Kidney (tissue), 13 donors: ENCODE measurements at regions not wholly inside any gene's neighbourhood (a gene's known extent, or its start where the extent isn't known, plus 50 kb on each side); places are given as distances from the start of the nearest gene placed in this dataset.

Experiments
- DNase-seq, 5 donors: peaks; one replicate each; pipeline ENCODE4 v3.0.0-alpha.2; 2013 to 2020
- FAIRE-seq: peaks from 2 replicates; lab custom pipeline; 2012; peaks lifted over from hg19 to GRCh38; lab: Jason Lieb, UNC
- H3K27ac ChIP-seq, 2 donors: one replicate each; pipeline ENCODE4 v1.7.0; 2013; ENCODE audit warnings: low read depth in 2 of 2, low read length in 2 of 2, inconsistent platforms in 1 of 2
- H3K27me3 ChIP-seq: one replicate; pipeline ENCODE4 v1.7.1; 2013; ENCODE audit warnings: low read length, inconsistent platforms; ENCODE audit not compliant: control insufficient read depth, insufficient read depth
- H3K36me3 ChIP-seq, 3 donors: one replicate each; pipeline versions ENCODE4 v1.7.0 to v1.7.1; 2013; ENCODE audit warnings: low read length in 3 of 3, control low read depth in 1 of 3, inconsistent platforms in 1 of 3; ENCODE audit not compliant: insufficient read depth in 3 of 3, control insufficient read depth in 2 of 3
- H3K4me1 ChIP-seq, 3 donors: one replicate each; pipeline versions ENCODE4 v1.7.0 to v1.7.1; 2013; ENCODE audit warnings: low read length in 3 of 3, inconsistent platforms in 1 of 3, low read depth in 1 of 3; ENCODE audit not compliant: control insufficient read depth in 2 of 3, insufficient read depth in 2 of 3
- H3K4me3 ChIP-seq, 3 donors: one replicate each; pipeline versions ENCODE4 v1.7.0 to v1.8.1; 2013; ENCODE audit warnings: low read length in 3 of 3, control low read depth in 1 of 3, inconsistent platforms in 1 of 3
- H3K9ac ChIP-seq, 3 donors: one replicate each; pipeline versions ENCODE4 v1.7.0 to v1.7.1; 2013; ENCODE audit warnings: low read length in 3 of 3, control low read depth in 1 of 3, inconsistent platforms in 1 of 3
- H3K9me3 ChIP-seq, 3 donors: one replicate each; pipeline versions ENCODE4 v1.7.0 to v1.7.1; 2013; ENCODE audit warnings: low read length in 3 of 3, control low read depth in 1 of 3, inconsistent platforms in 1 of 3; ENCODE audit not compliant: control insufficient read depth in 2 of 3, insufficient read depth in 1 of 3
- CTCF ChIP-seq: IDR thresholded peaks from 3 replicates; pipeline ENCODE4 v1.5.1; 2012; ENCODE audit warnings: mild to moderate bottlenecking, moderate library complexity, borderline replicate concordance; ENCODE audit not compliant: insufficient read depth; ENCODE audit errors: extremely low read depth
- intact Hi-C: fragments of 100-400 bp; cut with DNase I; formaldehyde crosslinking; loops from one replicate; pipeline ENCODE4 v1.11.1; 2022
- donor health status: control.
- donor health status: control.
- donor health status: control.
- donor health status: control.
- donor health status: control.
- donor health status: DM: yes; HTN: yes; CAD: no.
- donor health status: Normal renal cell carcinoma (clear cell type).

GRCh38 chr4:123060039-123060770, 137.8 kb upstream of the NUDT6 start:
- DNase-seq = no peak
- no peak for FAIRE-seq
- no peak for TF ChIP-seq CTCF
- Histone ChIP-seq H3K9me3 (no peaks in the 10 kb centered on the region), H3K27me3 (no peaks in the 10 kb centered on the region), H3K4me3 (no peak overlapping the region), H3K27ac (no peak overlapping the region), H3K36me3 (no peaks in the 10 kb centered on the region), H3K4me1 (no peaks in the 10 kb centered on the region), H3K9ac (no peak overlapping the region)
- intact Hi-C loops = no loop called here

- Histone ChIP-seq H3K9ac (no peak overlapping the region), H3K27ac (no peak overlapping the region), H3K4me3 (no peak overlapping the region), H3K27me3 (no peaks in the 10 kb centered on the region), H3K36me3 (no peaks in the 10 kb centered on the region), H3K9me3 (no peaks in the 10 kb centered on the region), H3K4me1 (no peaks in the 10 kb centered on the region)
- DNase-seq (no peak), FAIRE-seq (no peak)
- intact Hi-C loops = no loop called here
- no peak for TF ChIP-seq CTCF
Measured at GRCh38 chr4:123064390-123064789, 142.0 kb upstream of the NUDT6 start.

DNA sequence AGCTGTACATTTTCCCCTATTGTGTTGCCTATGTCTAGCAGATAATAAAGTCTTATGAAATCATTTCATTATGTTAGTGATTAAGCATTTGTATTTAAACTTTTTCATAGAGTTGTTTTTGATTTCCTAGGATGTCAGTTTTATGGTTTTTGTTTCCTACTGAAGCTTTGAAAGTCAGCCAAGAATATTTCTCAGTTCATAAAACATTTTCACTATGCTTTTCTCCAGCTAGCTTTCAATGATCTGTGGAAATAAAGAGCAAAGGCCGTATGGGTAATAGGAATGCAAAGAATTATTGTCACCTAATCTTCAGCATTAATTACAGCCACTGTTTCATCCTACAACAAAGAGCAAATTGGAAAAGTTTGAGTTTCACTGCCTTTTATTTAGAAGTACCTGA, 145.7 kb upstream of the NUDT6 start:
- no peaks in the 10 kb centered on the region for H3K9me3 ChIP-seq
- no peak overlapping the region for H3K27ac ChIP-seq
- peak in 2 of 5 donors; percentile 40 to 63 for DNase-seq

More for the DNA sequence above, 145.7 kb upstream of the NUDT6 start:
- intact Hi-C loops = no loop called here
- no peaks in the 10 kb centered on the region for H3K4me1 ChIP-seq
- H3K27me3 ChIP-seq = no peaks in the 10 kb centered on the region
- TF ChIP-seq CTCF = no peak
- no peak overlapping the region for H3K4me3 ChIP-seq
- no peak overlapping the region for H3K9ac ChIP-seq
- no peaks in the 10 kb centered on the region for H3K36me3 ChIP-seq
- no peak for FAIRE-seq
